Common myeloid progenitor, CD34-positive (primary cell): ENCODE measurements at regions not wholly inside any gene's neighbourhood (a gene's known extent, or its start where the extent isn't known, plus 50 kb on each side); places are given as distances from the start of the nearest gene placed in this dataset.
"Not testable (repeated sequence)": the region's sequence is repeated elsewhere in the genome, so short reads cannot be mapped to it uniquely, and the experiment has no call there.

ENCODE experiments used
- CTCF ChIA-PET: fragments of 350-600 bp; sonication (Branson Sonifier 250); formaldehyde crosslinking; loops from one replicate; lab custom pipeline; 2021; ENCODE audit warnings: antibody characterized with exemption; lab: Charles Lee
- POLR2A ChIA-PET: fragments of 350-600 bp; sonication (Branson Sonifier 250); formaldehyde crosslinking; loops from one replicate; lab custom pipeline; 2021; ENCODE audit warnings: antibody characterized with exemption; lab: Charles Lee
- DNase-seq, 3 donors: peaks; one replicate each; pipeline versions ENCODE4 v3.0.0 to v3.0.0-alpha.2; 2013
- H3K27ac ChIP-seq, 2 experiments: 1 replicate in 1 of 2; 2 replicates in 1 of 2; pipeline ENCODE4 v1.7.0; 2013; ENCODE audit warnings: inconsistent platforms in 2 of 2, low read length in 2 of 2, mild to moderate bottlenecking in 2 of 2, low read depth in 1 of 2, moderate library complexity in 1 of 2; ENCODE audit not compliant: severe bottlenecking in 2 of 2, insufficient read depth in 1 of 2, poor library complexity in 1 of 2
- H3K27me3 ChIP-seq, 5 experiments: replicated peaks in 2 of 5; 1 replicate in 3 of 5; 2 replicates in 2 of 5; pipeline versions ENCODE4 v1.6.1 to v1.7.0; 2013; ENCODE audit warnings: low read length in 4 of 5, mild to moderate bottlenecking in 2 of 5, moderate library complexity in 2 of 5, inconsistent platforms in 1 of 5; ENCODE audit not compliant: insufficient read depth in 5 of 5, control insufficient read depth in 4 of 5
- H3K36me3 ChIP-seq, 4 experiments: 1 replicate in 2 of 4; 2 replicates in 2 of 4; pipeline versions ENCODE4 v1.6.1 to v1.7.0; 2013; ENCODE audit warnings: low read length in 3 of 4, control low read depth in 1 of 4, mild to moderate bottlenecking in 1 of 4; ENCODE audit not compliant: control insufficient read depth in 4 of 4, insufficient read depth in 4 of 4
- H3K4me1 ChIP-seq, 4 experiments: 1 replicate in 3 of 4; 2 replicates in 1 of 4; pipeline versions ENCODE4 v1.6.1 to v1.7.1; 2013; ENCODE audit warnings: low read length in 3 of 4, mild to moderate bottlenecking in 3 of 4, control low read depth in 1 of 4, inconsistent platforms in 1 of 4, moderate library complexity in 1 of 4; ENCODE audit not compliant: control insufficient read depth in 4 of 4, insufficient read depth in 4 of 4; ENCODE audit errors: control extremely low read depth in 1 of 4
- H3K4me3 ChIP-seq, 7 experiments: 1 replicate in 4 of 7; 2 replicates in 3 of 7; pipeline versions ENCODE4 v1.5.1 to v1.7.0; 2013; ENCODE audit warnings: mild to moderate bottlenecking in 7 of 7, low read length in 6 of 7, moderate library complexity in 6 of 7, inconsistent platforms in 2 of 7, low read depth in 2 of 7, control low read depth in 1 of 7; ENCODE audit not compliant: insufficient read depth in 4 of 7, control insufficient read depth in 1 of 7; ENCODE audit errors: extremely low read depth in 1 of 7
- H3K9me3 ChIP-seq, 5 experiments: 1 replicate in 4 of 5; 2 replicates in 1 of 5; pipeline versions ENCODE4 v1.6.1 to v1.7.1; 2013; ENCODE audit warnings: low read length in 4 of 5, mild to moderate bottlenecking in 2 of 5, inconsistent platforms in 1 of 5, low read depth in 1 of 5, moderate library complexity in 1 of 5; ENCODE audit not compliant: control insufficient read depth in 4 of 5, insufficient read depth in 2 of 5; ENCODE audit errors: control extremely low read depth in 1 of 5
- WGBS: methylation state at CpG from one replicate; pipeline ENCODE4 v1.1.5; 2013; ENCODE audit not compliant: insufficient coverage; 5-methylcytosine and 5-hydroxymethylcytosine counted together

DNA sequence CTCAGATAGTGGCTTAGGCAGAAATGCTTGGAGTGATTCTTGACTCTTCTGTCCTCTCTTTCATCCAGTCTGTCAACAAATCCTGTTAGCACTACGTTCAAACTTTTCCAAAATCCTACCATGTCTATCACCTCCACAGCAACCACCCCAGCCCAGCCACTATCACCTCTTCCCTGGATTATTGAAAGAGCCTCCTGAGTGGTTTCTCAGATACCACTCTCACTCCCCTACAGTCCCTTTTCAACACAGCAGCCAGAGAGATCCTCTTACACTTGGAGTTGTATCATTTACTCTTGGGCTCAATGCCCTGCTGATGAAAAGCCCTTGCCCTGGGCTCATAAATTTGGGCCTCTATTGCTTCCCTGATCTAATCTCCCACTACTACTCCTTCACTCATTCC is 218.9 kb downstream of the EXOC5 start:
- no peak overlapping the region for H3K4me3 ChIP-seq
- POLR2A ChIA-PET = no interaction called here
- no peak for DNase-seq
- no peaks in the 10 kb centered on the region for H3K36me3 ChIP-seq
- CTCF ChIA-PET = no interaction called here
- peaks cover 0 to 3% (median 0%) of the 10 kb centered on the region in 5 experiments for H3K9me3 ChIP-seq
- peaks cover 0 to 6% (median 2%) of the 10 kb centered on the region in 5 experiments for H3K27me3 ChIP-seq
- no peaks in the 10 kb centered on the region for H3K4me1 ChIP-seq
- WGBS = 77% methylated on average over 1 of the region's 1 CpG
- no peak overlapping the region for H3K27ac ChIP-seq

DNA sequence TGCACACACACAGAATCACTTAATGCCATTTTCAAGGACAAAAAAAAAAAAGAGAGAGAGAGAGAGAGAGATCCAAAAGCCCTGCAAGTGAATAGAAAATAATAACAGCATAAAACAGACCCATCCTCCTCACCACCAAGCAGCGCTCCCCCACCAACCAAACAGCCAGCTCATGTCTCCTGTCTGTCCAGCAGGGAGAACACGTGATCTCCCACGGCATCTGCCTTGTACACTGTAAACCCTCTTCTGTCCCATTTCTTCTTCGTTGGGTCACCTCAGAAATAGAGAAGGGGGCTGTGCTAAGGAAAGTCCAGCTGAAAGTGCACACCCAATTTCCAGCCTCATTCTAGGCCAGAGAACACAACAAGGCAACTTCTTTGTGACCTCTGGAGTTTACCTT is 222.5 kb downstream of the EXOC5 start:
- Histone ChIP-seq H3K27ac (no peak overlapping the region), H3K27me3 (peaks cover 0 to 3% (median 0%) of the 10 kb centered on the region in 5 experiments), H3K4me3 (no peak overlapping the region), H3K36me3 (no peaks in the 10 kb centered on the region), H3K9me3 (peaks cover 0 to 3% (median 0%) of the 10 kb centered on the region in 5 experiments), H3K4me1 (no peaks in the 10 kb centered on the region)
- ChIA-PET CTCF (no interaction called here), POLR2A (no interaction called here)
- 80% methylated on average over 2 of the region's 4 CpGs for WGBS
- DNase-seq = no peak

DNA sequence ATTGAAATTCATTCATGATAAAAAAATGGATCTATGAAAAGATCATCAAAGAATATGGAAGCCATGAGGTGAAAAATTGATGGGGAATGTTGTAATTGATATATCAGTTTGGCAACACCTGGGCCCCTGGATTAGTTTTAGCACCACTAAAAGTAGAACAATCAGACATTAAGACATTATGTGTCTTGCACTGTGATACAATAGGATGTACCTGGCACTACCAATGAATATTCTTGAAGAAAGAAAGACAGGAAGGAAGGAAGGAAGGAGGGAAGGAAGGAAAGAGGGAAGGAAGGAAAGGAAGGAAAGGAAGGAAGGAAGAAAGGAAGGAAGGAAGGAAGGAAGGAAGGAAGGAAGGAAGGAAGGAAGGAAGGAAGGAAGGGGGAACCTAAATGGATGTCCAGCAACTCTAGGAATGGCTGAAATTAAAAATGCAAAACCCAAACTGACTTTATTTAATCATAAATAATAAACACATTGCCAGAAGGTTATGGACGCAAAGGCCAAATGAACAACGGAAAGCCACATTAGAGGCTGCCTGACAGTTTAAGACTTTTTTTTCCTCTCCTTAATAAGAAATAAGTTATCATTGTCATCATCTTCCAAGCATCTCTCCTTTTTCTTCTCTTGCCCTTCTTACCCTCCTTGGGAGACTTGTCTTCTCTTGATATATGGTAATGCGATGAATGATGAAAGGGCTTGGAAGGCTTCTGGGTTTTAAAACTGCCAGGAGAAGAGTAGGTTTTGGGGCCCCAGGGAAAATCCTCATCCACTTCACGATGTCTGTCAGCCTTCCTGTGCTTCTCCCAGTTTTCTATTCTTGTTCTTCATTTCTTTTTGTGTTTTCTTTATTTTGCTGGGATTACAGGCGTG is 224.4 kb downstream of the EXOC5 start:
- POLR2A ChIA-PET, CTCF ChIA-PET, H3K4me3 ChIP-seq, H3K27ac ChIP-seq, H3K9me3 ChIP-seq, H3K36me3 ChIP-seq, H3K4me1 ChIP-seq, H3K27me3 ChIP-seq, DNase-seq: not testable (repeated sequence)
- WGBS = no CpG with 5 or more reads among the region's 5 CpGs

DNA sequence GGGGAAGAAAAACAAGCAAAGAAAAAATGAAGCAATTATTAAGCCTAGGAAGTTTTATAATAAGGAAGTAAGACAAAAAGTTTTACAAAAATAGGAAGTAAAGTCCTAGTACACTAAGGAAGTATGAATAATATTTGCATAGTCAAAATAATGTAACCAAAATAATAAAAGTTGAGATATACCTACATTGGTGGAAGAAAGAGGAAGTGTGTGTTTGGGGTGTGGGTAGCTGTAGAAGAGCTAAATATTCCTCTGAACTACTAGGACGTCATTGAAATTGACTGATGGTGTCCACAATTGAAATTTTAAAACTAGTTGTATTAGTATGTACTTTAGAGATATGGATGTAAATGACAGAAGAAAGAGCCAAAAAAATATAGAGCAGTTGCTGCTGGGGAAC is 228.4 kb upstream of the OTX2 start:
- POLR2A ChIA-PET = no interaction called here
- DNase-seq = no peak
- WGBS = 13% methylated on average over 1 of the region's 1 CpG

DNA sequence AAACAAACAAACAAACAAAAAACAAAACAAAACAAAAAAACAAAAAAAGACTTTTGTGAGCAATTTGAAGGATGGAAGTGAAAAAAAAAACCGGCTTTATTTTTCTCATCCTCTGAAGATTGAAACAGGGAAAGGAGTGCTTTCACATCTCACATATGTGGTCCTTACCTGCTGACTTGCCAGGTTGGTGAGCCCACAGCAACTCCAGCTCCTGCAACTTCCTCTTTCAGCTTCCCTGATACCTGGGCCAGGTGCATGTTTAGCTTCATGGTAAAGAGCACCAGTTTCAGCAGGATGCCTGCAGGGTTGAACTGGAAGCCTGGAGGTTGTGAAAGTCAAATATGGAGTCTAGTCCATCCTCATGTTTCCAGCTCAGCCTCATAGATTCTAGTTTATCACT is 221.2 kb upstream of the OTX2 start:
- WGBS = no CpG with 5 or more reads among the region's 1 CpG
- CTCF ChIA-PET = no interaction called here

More for the DNA sequence above, 228.4 kb upstream of the OTX2 start:
- H3K9me3 ChIP-seq = no peaks in the 10 kb centered on the region
- no peak overlapping the region for H3K4me3 ChIP-seq
- H3K36me3 ChIP-seq = no peaks in the 10 kb centered on the region
- H3K27me3 ChIP-seq = no peaks in the 10 kb centered on the region
- no peaks in the 10 kb centered on the region for H3K4me1 ChIP-seq
- no peak overlapping the region for H3K27ac ChIP-seq
- CTCF ChIA-PET = no interaction called here

DNA sequence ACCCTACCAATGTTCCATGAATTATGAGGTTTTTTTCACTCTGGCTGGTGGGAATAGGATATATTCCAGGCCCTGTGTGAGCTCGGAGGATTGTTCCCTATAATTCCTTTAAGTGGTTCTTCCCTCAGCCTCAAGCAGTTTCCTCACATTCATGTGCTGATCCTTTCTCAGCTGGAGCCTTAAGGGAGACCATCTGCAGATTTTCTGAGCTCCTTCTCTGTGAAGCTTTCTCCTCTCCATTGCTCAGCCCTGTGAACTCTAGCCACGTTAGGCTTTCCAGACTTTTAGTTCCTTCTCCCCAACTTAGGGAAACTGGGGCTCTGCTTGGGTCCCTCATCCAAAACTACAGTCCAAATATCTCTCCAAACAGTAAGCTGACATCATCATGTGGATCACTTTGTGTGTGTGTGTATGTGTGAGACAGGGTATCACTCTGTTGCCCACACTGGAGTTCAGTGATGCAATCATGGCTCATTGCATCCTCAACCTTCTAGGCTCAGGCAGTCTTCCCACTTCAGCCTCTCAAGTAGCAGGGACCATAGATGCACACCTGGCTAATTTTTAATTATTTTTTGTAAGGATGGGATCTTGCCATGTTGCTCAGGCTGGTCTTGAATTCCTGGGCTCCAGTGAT is 219.5 kb upstream of the OTX2 start:
- no peaks in the 10 kb centered on the region for H3K27me3 ChIP-seq
- H3K27ac ChIP-seq = no peak overlapping the region
- H3K4me3 ChIP-seq = no peak overlapping the region
- CTCF ChIA-PET = no interaction called here
- no peaks in the 10 kb centered on the region for H3K4me1 ChIP-seq
- POLR2A ChIA-PET = no interaction called here
- 75% methylated on average over 2 of the region's 2 CpGs for WGBS
- peaks cover 0 to 6% (median 3%) of the 10 kb centered on the region in 5 experiments for H3K9me3 ChIP-seq
- no peaks in the 10 kb centered on the region for H3K36me3 ChIP-seq
- DNase-seq = no peak

More for the DNA sequence above, 221.2 kb upstream of the OTX2 start:
- H3K36me3 ChIP-seq = no peaks in the 10 kb centered on the region
- no peak overlapping the region for H3K4me3 ChIP-seq
- DNase-seq = no peak
- no peak overlapping the region for H3K27ac ChIP-seq
- peaks cover 0 to 6% (median 3%) of the 10 kb centered on the region in 5 experiments for H3K9me3 ChIP-seq
- no peaks in the 10 kb centered on the region for H3K4me1 ChIP-seq
- POLR2A ChIA-PET = no interaction called here
- no peaks in the 10 kb centered on the region for H3K27me3 ChIP-seq

DNA sequence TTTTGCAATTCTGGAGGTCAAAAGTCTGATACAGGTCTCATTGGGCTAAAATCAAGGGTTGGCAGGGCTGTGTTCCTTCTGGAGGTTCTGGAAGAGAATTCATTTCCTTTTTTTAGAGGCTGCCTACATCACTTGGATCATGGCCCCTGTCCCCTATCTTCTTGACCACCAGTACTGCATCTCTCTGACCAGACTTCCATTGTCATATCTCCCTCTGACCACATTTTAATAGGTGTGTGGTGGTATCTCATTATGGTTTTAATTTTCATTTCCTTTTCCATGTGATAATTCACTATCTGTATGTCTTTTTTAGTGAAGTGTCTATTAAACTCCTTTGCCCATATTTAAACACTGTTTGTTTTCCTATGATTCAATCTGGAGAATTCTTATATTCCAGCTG is 215.2 kb upstream of the OTX2 start:
- DNase-seq = no peak
- H3K4me1 ChIP-seq = no peaks in the 10 kb centered on the region
- H3K9me3 ChIP-seq = peaks cover 0 to 3% (median 0%) of the 10 kb centered on the region in 5 experiments
- POLR2A ChIA-PET = no interaction called here
- CTCF ChIA-PET = no interaction called here
- no peak overlapping the region for H3K4me3 ChIP-seq
- peaks cover 0 to 2% (median 0%) of the 10 kb centered on the region in 5 experiments for H3K27me3 ChIP-seq
- H3K36me3 ChIP-seq = no peaks in the 10 kb centered on the region
- H3K27ac ChIP-seq = no peak overlapping the region
